Activated CD4-positive, alpha-beta T cell treated with anti-CD3 and anti-CD28 coated beads, Interleukin-2, amount 50 U/mL, for 48 hours (primary cell): ENCODE measurements at regions not wholly inside any gene's neighbourhood (a gene's known extent, or its start where the extent isn't known, plus 50 kb on each side); places are given as distances from the start of the nearest gene placed in this dataset.
"Not testable (repeated sequence)": the region's sequence is repeated elsewhere in the genome, so short reads cannot be mapped to it uniquely, and the experiment has no call there.

Source experiments
- DNase-seq, 2 experiments: peaks; one replicate each; pipeline ENCODE4 v3.0.0-alpha.2; 2020

DNA sequence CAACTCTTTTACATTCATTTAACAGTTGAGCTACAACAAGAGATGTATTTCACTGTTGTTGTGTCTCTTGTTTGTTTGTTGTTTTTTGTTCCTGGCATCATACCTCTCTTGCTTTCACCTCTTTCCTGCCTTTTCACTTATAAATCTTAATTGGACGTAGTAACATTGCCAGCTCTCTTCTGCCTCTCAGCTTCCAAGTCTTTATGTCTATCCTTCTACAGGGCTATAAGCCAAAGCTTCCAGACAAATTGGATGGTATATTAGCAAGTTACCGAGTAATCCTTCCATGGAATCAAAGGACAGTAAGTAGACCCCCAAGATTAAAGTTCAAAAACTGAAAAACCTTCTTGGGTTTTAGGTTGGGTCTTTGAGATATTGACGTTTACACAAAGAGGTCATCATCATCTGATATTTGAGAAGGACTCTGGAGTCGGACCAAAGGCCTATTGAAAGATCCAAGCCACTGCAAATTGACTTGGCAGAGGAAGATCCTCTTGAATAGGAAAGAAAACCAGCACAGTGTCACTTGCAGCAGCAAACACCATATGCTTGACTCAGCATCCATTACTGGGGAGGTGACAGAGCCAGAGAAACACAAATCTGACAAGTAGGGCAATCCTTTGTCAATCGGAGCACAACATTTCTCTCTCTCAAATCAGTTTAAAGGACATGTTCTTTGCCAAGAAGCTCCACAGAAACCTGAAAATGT lies 648.5 kb upstream of the NR2F2 start:
- no peak for DNase-seq

DNA sequence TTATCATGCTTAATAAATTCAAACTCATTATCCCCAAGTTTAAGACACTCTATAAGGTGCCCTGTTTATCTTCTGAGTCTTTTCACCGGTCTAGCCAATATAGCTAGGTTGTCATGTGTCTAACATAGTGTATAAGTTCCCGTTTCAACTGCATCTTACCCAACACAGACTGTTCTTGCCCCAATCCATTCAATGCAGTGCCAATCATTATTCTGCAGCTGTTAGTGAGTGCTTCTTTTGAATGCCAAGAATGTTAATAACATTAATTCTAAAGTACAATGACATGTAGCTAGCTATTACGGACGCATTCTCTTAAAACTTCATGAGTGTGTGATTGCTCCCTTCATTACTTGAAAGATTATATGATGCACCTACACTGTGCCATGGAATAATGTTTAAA lies 646.4 kb upstream of the NR2F2 start:
- DNase-seq, result no peak

DNA sequence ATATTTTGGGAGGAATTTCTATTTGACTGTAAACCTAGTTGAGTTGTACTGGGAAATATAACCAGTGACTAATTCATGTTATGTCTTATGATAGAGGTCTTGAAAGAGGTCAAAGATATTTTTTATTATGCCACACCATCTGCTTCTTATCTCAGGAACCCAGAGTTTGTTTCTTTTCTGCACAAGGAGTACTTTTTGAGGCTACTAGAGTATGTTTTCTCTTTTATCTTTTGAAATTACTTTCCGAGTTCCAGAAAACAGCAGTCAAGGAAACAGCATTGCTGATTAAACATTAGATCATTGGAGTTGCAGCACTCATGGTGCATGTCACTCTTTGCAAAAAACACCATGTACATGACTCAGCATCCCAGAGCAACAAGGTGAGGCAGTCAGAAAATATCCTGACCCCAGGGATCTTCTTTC lies 645.8 kb upstream of the NR2F2 start:
- DNase-seq, result no peak

DNA sequence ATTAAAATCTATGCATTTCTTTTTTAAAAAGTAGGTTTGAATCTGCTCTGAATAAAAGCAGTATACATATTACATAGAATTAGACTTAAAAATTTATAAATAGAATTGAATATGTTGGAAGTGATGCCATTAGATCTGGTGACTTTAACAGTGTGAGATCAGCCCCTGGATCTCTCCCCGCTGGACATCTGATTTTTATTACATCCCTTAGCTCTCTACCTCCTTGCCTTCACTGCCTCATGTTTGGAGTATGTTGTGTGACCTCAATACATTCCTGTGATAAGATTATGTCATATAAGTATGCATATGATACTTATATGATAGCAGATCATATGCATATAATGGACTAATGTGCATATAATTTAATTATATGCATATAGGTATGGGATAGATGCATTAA lies 643.4 kb upstream of the NR2F2 start:
- DNase-seq, result no peak

DNA sequence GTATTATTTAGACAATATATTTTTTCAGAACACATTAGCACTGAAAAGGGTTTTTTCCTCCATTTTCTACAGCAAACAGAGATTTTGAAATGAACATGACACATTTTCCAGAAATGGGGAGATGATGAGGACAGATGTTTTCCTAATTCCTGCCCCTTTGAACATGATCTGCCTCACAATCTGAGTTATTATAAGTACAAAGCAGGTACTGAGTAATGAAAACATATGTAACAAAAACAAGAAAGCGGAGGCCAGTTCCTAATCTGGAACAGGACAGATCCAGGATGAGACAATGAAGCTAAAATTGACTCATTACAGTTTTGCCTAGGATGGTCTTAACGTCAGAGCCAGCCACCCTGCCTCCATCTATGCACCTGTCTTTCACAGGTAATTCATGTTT lies 642.8 kb upstream of the NR2F2 start:
- DNase-seq, result no peak

DNA sequence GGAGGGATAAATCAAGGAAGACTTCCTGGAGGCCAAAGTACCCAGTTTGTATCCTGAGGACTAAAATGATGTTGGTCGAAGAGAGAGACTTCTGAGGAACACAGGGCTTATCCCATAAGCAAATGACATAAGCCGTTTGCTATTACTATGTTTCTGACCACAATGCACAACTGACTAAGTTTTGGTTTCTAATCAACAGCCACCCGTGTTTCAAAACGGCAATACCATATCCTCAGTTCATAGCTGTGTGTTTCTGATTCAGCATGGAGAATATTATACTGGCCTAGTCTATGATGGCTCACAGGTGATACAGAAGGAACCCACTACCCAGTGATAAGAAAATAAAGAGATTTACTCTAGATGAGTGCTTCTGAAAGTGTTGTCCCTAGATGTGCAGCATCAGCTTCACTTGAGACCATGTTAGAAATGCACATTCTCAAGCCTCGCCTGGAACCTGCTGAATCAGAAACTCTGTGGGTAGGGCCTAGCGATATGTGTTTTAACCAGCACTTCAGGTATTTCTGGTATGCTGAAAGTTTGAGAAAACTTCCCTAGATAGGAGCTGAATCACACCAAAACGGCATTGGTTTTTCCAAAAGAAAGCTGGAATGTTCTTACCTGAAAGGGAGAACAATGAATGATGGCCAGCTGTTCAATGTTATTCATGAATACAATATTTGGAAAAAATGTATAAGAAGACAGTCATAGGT lies 639.7 kb upstream of the NR2F2 start:
- no peak for DNase-seq

DNA sequence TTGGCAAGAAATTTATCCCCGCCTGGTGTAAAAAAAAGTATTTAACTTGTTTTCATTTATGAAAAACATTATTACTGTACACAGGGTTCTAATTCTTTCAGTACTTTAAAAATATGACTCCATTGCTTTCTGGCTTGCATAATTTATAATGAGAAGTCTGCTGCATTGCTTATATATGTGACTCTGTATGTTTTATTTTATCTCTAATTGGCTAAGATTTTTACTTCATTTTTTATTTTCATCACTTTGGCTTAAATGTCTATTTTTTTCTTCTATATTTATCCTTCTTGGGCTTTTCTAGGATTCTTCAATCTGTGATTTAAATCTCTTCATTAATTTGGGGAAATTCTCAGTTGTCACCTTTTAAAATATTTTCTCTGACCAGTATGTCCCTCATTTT lies 636.6 kb upstream of the NR2F2 start:
- DNase-seq, result no peak

DNA sequence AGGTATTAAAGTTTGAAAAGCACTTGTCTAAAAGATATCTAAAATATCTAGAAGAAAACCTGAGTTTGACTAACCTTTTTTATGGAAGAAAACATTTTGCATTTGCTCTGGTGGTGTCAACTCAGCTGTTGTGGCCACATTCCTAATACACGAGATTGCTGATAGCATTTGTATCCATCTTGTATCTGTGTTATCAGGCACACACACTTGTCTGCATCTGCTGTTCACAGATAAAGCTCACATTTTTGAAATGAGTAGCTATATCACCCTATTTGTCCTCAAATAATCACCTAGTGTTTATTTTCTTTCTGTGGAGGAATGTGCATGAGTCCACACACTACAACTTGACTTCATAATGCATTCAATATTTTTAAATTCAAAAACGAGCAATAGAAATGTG lies 632.3 kb upstream of the NR2F2 start:
- DNase-seq, result no peak

DNA sequence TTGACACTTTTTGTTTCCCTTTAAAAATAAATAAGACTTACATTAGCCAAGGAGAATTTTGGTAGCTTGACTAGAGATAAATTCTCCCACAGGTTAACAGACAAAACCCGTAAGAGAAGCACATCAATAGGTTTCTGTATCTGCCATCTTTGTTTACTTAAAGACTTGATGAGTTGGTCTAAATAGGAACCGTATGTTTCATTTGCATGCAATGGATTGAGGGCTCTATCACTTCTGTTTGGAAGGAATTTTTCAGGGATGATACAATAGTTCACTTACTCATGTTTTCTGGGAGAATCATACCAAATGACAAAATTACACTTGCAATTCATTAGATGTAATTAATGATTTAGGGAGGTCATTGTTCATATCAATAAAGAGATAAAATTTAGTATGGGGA lies 631.5 kb upstream of the NR2F2 start:
- no peak for DNase-seq

DNA sequence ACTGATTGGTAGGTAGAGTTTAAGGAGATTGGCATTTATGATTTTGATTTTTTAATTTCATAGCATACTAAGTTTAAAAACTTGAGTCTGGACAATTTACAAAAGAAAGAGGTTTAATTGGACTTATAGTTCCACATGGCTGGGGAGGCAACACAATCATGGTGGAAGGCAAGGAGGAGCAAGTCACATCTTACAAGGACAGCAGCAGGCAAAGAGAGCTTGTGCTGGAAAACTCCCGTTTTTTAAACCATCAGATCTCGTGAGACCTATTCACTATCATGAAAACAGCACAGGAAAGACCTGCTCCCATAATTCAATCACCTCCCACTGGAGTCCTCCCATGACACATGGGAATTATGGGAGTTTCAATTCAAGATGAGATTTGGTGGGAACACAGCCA lies 630.9 kb upstream of the NR2F2 start:
- no peak for DNase-seq

DNA sequence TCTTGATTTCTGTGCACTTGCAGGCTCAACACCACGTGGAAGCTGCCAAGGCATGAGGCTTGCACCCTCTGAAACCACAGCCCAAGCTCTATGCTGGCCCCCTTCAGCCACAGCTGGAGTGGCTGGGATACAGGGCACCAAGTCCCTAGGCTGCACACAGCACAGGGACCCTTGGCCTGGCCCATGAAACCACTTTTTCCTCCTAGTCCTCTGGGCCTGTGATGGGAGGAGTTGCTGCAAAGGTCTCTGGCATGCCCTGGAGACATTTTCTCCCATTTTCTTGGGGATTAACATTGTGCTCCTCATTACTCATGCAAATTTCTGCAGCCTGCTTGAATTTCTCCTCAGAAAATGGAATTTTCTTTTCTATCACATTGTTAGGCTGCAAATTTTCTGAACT lies 629.8 kb upstream of the NR2F2 start:
- not testable (repeated sequence) for DNase-seq

DNA sequence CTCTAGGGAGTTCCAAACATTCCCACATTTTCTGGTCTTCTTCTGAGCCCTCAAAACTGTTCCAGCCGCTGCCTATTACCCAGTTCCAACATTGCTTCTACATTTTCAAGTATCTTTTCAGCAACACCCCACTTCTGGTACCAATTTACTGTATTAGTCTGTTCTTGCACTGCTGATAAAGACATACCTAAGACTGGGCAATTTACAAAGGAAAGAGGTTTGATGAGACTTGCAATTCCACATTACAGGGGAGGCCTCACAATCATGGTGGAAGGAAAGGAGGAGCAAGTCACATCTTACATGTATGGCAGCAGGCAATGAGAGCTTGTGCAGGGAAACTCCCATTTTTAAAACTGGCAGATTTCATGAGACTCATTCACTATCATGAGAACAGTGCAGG lies 629.1 kb upstream of the NR2F2 start:
- DNase-seq, result no peak

DNA sequence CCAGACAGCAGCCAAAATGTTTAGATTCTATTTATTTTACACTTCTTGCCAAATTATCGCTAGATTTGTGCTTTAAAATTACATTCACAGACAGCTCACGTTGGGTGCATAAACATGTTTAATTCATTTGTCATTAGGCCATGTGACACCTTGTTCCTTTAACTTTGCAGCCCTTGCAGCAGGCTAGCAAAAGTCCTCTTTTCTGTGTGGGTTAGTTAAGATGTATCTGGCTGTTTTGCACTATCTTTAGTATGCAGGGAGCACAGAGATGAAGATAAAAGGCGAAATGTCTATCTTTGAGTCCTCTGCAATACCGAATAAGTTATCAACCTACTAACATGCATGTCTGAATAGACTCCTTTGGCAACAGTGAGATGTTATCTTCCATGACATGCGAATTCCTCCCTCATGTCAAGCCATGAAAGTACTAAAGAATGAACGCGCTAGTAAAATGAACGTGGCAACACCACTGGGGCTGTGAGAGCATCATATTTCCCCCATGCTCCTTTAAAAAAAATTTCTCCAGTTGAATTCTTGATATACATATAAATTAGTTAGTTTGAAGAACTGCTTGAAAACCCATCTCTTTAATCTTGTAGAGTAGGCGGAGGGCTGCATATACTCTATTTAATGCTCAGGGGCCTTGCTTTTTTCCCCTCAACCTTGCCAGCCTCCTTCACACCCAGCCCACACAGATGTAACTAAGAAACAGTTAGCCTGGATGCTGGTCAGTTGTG lies 620.4 kb upstream of the NR2F2 start:
- DNase-seq, result no peak

DNA sequence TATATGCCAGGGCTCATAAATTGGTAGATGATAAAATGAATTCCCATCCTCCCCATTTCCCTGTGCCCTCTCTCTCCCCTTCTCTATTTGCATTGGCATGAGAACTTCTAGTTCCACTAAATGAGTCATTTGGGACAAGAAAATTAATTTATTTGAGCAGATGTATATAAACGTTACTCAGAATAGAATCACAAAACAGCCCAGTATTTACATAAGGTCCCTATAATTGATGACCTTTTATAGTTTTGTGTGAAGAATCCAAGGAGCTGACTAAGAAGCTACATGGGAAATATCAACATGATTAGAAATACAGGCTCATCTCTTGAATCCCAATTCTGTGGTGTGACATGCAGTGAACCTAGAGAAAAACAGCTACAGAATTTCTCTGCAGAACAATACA lies 617.7 kb upstream of the NR2F2 start:
- DNase-seq, result no peak

DNA sequence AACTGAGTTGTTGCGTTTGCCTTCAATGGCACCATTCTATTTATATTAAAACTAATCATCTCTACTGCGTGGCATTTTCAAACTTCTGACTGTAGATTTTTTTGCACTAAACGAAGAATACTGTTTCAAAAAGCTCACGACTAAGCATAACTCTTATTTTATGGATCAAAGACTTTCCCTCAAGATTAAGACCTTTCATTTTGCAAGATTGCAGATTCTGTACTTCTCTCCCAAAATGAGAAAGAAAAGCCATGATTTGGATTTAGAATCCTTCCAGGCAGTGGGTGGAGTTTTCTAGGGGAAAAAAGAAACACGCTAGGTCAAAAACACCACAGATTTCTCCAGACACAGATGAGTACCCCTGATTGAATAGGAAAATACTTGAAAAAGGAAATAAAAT lies 617.2 kb upstream of the NR2F2 start:
- no peak for DNase-seq

DNA sequence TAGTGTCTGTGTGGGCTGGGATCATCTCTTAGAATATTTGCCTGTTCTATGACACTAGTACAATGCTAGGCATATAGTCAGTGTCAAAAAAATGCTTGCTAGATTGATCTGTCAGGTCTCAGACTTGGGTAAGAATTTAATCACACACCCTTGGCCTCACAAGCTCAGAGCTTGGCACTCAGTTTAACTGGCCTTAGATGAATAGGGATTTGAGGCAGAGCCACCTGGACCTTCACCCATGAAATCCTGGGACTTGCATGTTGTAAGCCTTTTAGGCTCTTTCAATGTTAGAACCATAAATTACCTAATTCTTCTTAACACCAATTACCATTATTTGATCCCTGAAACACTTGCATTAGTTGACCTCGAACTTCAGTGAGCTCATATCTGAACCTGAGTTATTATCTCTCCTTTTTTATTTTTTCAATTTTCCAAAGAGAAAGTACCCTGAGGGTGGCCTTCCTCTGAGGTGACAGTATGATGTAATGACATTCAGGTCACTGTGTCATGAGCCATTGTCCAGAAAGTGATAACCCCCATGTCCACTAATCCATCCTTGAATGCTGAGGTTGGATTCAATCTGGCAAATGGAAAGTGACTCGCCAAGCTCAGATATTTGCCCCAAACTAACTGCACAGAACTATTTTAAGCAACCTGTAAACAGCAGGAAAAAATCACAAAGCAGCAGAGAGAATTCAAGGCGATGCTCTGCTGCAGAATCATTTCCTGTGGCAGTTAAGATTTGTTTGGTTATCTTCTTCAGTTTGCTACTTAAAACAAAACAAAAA lies 615.2 kb upstream of the NR2F2 start:
- no peak for DNase-seq

DNA sequence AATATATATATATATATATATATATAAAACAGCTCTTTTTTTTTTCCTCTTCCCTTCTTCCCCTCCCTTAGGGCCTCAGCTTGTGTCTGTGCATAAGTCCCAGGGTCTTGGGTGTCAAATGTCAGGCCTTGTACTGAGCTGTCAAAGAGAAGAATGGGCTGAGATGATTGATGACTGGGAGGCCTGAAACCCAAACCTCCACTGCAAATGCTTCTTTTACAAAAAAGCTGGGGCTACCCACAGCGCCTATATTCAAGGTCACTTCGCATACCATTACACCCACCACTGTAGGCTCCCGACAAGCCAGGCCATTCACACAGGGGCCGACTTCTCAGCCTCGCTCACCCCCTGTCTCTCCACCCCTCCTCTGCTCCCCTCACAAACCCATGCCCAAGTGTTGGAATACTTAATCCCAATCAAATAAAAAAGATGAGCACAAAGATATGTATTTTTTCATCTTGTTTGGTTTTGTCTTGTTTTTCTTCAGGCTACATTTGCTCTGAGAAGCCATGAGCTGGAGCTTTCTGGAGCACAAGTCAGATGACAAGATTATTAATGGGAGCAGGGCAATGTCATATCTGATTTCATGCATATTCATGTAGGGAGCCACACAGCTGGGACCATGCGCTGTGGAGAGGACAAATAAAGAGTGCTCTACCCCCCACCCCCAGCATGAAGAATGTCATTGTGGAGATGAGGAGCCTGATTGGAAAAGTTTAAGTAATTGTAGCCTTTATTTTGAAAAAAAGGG lies 614.4 kb upstream of the NR2F2 start:
- DNase-seq, result no peak

DNA sequence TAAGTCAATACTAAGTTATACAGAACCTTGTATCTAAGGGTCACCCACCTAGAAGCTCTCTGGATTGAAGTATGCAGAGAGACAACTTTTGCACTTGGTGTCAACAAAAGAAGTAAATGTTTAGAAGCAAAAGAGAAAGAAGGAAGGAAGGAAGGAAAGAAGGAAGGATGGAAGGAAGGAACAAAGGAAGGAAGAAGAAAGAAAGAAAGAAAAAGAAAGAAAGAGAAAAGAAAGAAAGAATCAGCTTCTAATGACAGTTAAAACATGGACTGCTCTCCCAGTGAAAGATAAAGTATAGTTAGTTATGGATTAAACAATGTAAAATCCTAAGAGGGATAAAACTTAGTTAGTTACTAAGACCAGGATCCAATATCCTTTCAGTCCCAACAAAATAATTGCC lies 613.8 kb upstream of the NR2F2 start:
- no peak for DNase-seq

DNA sequence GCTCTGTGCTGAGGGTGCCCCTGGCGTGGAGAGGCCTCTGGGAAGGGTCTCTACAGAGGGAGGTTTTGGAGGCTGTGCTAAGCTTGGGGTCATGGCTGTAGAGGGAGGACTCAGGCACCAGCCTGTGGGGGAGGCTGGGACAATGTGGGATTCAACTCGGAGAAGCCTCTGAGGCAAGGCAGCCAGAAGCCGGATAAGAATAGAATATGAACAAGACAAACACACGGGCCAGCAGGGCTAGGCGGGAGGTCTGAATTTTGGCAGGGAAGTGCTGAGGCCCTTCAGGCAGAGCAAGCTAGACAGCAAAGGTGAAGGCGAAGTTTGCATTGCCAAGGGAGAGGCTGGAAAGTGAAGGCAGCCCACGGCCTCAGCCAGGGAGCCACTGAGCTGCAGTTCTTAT lies 612.1 kb upstream of the NR2F2 start:
- DNase-seq, result no peak

DNA sequence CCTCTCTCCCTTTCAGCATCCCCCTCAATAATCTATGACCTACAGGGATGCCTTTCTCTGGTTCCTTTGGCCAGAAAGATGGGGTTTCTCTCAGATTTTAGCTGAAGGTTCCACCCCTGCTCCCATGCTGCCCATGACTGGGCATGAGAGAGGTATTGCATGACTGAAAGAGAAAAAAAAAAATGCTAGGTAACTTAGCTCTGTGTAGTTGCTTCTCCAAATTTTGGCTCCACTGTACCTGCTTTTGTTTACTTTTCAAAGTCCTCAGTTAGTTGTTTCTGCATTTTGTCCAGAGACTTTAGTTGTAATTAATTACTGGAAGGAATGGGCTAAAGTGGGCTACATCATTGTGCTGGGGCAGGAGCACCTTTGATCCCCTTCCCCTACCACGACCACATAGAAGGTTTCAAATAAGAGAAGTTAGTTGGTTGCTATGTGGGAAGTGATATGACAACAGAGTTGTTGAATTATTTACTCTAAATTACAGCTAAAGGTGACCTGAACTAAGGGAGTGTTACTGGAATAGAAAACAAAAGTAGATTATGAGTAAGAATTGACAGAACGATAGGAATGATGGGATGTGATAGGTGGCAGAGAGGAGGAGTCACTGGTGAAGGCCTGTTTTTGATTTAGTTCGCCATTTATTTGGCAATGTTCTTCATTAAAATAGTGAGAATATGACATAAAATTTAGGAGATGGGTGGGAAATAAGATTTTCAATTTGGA lies 605.4 kb upstream of the NR2F2 start:
- no peak for DNase-seq

DNA sequence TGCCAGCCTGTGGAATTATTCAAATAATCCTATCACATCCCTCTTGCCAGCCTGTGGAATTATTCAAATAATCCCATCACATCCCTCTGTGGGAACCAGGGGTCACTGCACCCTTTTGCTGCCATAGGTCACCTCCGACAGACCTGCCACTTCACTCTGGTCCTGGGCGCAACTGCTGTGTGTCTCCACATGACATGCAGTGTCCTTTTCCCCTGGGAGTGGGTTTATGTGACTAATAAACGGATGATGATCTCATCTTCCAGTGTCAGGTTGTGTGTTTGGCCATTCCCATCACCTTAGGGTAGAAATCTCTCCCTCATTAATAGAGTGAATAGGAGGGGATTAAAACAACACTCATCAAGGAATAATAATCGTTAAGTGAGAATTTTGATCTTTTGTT lies 603.6 kb upstream of the NR2F2 start:
- DNase-seq, result no peak

DNA sequence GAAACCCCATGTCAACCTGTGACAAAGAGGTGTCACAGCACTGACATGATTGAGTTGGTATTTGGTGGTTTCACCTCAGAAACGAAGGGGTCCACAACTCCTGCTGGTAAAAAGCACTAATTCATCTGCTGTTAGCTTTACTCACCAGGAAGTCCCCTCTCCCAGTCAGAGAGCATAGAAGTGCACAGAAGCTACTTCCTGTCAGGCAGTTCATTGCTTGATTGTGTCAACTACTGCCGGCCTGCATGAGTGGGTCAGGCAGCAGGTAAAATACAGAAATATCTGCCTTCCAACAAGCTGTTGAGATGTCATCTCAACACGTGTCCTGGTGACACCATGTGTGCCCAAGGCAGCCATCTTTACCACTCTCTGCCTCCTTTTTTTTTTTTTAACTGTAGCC lies 596.6 kb upstream of the NR2F2 start:
- peak in 1 of 2 experiments; percentile 5 for DNase-seq
